Inflammatory macrophage (primary cell): ENCODE measurements at regions not wholly inside any gene's neighbourhood (a gene's known extent, or its start where the extent isn't known, plus 50 kb on each side); places are given as distances from the start of the nearest gene placed in this dataset.
"Not testable (repeated sequence)": the region's sequence is repeated elsewhere in the genome, so short reads cannot be mapped to it uniquely, and the experiment has no call there.

Experiments
- DNase-seq, 2 donors: peaks; one replicate each; pipeline ENCODE4 v3.0.0-alpha.2; 2020 to 2022

GRCh38 chr4:116110713-116111112, 974.7 kb downstream of the TRAM1L1 start:
- DNase-seq, result no peak

GRCh38 chr4:116108606-116109005, 976.8 kb downstream of the TRAM1L1 start:
- no peak for DNase-seq

DNA sequence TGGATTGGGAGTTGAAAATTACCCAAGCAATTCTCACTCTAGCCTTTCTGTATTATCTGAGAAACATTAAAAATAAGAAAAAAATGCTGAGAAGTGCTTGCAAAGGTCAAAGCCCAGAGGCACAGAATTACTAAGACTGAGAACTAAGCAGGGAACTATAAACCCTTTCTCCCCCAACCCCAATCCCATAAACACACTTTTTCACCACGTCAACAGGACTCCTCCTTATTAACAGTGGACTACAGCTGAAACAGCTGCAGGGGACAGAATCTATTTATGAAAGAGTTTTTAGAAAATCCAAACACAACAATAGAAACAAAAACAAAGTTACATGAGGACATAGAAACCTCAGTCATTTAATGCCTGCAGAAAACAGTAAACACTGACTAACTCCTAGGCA, 984.1 kb downstream of the TRAM1L1 start:
- no peak for DNase-seq

- no peak for DNase-seq
These were observed 985.8 kb downstream of the TRAM1L1 start for GRCh38 chr4:116099596-116099995.

DNA sequence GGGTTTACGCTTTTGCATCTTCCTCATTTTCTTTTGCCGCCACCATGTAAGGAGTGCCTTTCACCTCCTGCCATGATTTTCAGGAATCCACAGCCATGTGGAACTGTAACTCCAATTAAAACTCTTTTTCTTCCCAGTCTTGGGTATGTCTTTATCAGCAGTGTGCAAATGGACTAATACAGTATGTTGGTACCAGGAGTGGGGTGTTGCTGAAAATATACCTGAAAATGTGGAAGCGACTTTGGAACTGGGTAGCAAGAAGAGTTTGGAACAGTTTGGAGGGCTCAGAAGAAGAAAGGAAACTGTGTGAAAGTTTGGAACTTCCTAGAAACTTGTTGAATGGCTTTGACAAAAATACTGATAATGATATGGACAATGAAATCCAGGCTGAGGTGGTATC, 983.9 kb upstream of the NDST4 start:
- DNase-seq, result not testable (repeated sequence)

- no peak for DNase-seq
These were observed 979.5 kb upstream of the NDST4 start for GRCh38 chr4:116092961-116093360.

- no peak for DNase-seq
These were observed 975.4 kb upstream of the NDST4 start for GRCh38 chr4:116088771-116089170.

- DNase-seq, result no peak
These were observed 969.5 kb upstream of the NDST4 start for GRCh38 chr4:116082808-116083366.

DNA sequence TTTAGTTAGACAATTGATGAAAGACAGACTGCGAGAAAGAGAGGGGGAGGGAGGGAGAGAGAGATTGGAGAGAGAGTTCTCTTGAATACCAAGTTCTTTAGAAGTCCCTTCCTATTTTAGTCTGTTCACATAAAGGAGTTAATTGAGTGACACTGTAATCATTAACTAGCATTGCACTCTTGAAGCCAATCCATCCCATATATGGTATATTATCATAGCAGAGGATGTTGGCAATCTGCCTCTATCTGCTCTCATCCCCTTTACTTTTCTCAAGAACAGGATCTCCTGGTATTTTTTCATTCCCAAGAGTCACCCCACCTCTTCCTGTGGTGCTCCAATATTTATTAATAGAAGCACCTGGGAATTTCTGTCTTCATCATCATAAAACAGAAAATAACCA, 959.6 kb upstream of the NDST4 start:
- no peak for DNase-seq

DNA sequence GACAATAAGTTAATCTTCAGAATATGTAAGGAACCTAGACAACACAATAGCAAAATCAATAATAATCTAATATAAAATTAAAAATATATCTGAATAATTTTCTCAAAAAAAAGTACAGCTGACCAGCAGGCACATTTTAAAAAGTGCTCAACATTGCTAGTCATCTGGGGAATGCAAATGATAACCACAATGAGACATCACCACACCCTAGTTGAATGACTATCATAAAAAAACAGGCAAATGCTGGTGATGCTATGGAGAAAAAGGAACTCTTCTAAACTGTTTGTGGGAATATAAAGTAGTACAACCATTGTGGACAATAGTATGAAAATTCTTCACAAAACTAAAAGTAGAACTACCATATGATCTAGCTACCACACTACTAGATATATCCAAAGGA, 956.9 kb upstream of the NDST4 start:
- DNase-seq, result no peak

DNA sequence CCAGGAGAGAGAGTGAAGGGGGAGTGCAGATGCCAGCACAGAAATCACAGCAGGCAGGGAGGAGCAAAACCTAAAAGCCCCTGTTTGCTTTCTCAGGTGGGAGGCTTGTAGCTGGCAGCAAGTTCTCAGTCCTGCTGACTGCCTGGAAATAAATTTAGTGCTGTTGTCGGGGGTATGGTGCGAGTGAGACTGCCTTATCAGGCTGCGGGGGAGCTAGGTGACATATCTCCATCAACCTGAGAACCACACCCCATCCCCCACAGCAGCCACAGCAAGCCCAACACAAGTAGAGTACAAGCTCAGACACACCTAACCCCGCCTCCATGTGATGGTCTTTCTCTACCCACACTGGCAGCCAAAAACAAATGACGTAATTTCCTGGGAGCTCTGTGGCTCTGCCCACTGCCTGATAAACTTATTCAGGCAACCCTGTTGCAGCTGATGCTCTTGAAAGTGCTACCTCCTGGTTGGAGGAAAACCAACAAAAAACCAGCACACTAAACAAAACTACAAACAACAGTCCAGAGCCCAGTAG, 953.4 kb upstream of the NDST4 start:
- no peak for DNase-seq

- DNase-seq, result no peak
These were observed 950.9 kb upstream of the NDST4 start for GRCh38 chr4:116064331-116064730.

GRCh38 chr4:116059361-116059760, 945.9 kb upstream of the NDST4 start:
- DNase-seq, result no peak

GRCh38 chr4:116058129-116058528, 944.7 kb upstream of the NDST4 start:
- DNase-seq, result no peak

DNA sequence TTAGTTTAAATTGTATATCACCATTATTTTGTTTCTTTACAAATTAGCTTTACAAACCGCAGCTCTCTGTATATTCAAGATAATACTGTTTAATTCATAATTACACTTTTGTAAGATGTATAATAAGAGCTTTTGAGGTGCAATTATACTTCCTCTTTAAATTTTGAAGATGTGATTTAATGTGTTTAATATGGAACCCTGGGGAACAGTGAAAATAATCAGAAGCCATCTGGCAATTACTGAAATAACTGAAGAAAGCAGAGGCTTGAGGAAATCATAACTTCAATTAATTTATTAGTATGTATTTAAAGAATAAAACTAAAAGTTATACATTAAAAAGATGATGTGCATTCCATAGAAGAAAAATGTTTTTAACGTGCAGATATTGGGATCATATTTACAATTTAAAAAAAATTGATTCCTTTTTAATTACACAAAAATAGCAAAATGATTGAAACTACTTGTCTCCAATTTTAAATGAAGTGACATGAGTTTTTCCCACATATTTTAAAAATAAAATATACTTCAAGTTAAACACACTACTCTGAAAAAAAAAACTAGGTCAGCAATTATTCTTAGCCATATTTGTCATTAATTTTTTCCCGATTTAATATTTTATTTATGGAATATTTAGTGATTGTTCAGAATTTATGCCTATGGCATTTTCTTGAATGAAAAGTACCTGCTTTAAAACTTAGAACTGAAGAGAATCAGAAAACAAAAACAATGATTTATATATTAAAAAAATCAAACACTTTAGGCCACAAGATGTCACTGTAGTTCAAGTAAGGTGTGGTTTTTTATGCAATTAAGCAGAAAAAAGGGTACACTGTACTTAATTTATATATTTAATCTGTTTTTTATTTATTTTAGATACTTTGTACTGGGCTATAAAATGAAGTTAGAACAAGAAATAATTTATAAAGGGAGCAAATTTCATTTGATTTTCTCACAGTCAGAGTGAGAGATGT, 942.7 kb upstream of the NDST4 start:
- no peak for DNase-seq

DNA sequence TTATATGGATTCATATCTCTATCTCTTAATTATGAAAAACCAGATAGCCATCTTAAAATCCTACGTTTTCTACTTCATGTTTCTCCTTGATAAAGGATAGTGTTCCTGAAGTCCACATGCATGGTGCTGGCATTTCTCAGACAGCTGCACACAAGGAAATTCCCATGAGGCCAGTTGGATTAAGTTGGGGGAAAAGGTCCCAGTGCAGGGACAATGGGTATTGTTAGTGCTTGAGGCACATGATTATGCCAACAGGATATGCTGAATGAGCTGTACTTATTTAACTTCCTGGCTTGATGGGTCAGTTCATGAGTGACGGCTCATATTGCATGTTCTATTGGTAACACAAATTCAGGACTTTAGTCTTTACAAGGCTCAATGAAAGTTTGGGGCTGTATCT, 913.9 kb upstream of the NDST4 start:
- no peak for DNase-seq

DNA sequence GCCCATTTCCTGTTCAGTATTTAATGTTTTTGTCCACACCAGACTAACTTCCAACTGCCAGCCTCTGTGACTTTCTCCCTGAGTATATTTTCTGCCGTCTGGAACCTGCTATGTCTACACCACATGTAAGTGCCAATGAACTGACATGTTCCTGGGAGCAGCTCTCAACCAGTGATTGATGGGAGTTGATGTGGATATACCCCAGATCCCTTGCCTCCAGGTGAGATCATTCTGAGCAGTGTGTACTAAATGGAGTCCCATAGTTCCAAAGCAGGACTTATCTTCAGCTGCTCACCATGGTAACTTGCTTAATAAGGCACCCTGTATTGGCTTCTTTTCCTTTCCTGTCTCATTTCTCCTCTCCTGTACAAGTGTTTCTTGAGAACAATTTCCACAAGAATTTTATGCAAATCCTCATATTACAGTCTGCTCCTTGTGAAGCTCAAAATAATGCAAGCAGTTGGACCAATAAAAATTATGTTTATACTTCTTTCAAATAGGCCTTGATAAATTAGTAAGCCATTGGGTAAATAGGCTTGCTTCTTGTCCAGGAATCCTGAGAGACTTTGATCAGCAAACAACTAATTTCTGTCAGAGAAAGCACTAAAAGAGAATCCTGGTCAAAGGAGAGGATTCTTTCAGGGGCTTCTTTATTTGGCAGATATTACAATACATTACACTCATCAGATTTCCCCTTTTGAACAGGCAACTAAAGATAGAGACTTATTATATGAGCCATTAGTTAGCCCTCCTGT, 911.7 kb upstream of the NDST4 start:
- no peak for DNase-seq

- DNase-seq, result no peak
These were observed 909.6 kb upstream of the NDST4 start for GRCh38 chr4:116023049-116023448.

- DNase-seq, result no peak
These were observed 906.8 kb upstream of the NDST4 start for GRCh38 chr4:116020141-116020722.

DNA sequence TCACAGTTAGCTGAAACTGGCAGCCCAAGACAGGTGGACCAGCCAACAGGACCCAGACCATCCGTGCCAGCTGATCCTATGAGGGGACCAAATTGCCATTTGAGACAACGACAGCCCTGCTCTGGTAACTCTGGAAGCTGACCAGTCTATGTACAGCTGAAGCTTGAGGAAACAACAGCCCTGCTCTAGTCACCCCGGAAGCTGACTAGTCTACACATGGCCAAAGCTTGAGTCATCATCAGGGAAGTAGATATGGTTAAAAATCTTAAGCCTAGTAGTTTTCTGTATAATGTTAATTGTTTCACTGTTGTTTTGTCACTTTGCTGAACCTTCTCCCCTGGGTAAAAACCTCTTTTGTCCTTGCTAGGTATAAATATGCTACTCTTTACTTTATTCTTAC, 905.4 kb upstream of the NDST4 start:
- no peak for DNase-seq

- DNase-seq, result no peak
These were observed 902.8 kb upstream of the NDST4 start for GRCh38 chr4:116016201-116016600.

- DNase-seq, result no peak
These were observed 902.1 kb upstream of the NDST4 start for GRCh38 chr4:116015549-116015948.

DNA sequence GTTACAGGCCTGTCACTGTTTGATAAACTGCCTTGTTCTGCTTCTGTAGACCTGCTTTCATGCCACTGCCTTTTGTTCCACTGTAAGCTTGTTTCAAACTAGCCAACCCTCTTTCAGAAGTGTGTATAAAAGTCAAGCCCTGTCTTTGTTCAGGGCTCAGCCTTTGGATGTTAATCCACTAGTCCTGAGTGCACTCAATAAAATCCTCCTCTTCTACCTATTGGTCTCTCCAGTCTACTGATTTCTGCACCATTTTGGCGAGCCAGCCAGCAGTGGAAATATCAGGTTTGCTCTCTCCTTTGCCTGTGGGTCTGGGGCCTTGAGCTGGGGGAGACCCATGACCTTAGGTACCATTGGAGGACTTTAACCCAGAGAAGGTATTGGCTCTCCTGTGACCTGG, 901.6 kb upstream of the NDST4 start:
- no peak for DNase-seq
